Right lung (tissue), 2 donors: ENCODE measurements at regions not wholly inside any gene's neighbourhood (a gene's known extent, or its start where the extent isn't known, plus 50 kb on each side); places are given as distances from the start of the nearest gene placed in this dataset.
"Not testable (repeated sequence)": the region's sequence is repeated elsewhere in the genome, so short reads cannot be mapped to it uniquely, and the experiment has no call there.

Experiments
- DNase-seq, 2 donors: peaks; one replicate each; pipeline ENCODE4 v3.0.0-alpha.2; 2013

- DNase-seq: no peak
These were observed 118.1 kb downstream of the VEGFA start for GRCh38 chr6:43887906-43888683.

- no peak for DNase-seq
These were observed 117.4 kb downstream of the VEGFA start for GRCh38 chr6:43887340-43887858.

DNA sequence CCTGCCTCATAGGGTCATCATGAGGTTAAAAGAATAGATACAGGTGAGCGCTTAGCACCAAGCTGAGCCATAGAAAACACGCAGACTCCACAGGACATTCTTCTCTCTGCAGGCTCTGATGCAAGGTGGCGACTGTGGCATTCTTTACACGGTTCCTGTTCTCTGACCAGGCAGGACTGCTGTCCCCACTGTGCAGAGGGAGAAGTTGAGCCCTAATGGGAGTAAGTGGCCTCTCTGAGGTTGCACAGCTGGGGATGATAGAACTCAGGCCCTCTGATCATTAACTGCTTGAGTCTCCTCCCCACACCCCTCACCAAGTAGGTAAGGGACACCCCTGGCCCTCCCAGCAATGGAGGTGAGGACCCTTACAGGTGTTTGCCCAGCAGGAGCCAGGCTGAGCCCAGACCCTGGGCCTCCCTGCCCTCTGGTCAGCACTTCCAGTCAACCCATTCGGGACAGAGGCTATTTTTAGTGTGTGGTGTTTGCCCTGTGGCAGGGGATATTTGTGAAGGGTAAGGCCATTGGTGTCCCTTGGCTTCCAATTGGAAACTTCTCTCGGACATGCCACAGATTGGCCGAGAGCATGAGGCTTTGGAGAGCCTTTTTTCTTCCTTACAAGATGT is 116.8 kb downstream of the VEGFA start:
- DNase-seq: no peak

DNA sequence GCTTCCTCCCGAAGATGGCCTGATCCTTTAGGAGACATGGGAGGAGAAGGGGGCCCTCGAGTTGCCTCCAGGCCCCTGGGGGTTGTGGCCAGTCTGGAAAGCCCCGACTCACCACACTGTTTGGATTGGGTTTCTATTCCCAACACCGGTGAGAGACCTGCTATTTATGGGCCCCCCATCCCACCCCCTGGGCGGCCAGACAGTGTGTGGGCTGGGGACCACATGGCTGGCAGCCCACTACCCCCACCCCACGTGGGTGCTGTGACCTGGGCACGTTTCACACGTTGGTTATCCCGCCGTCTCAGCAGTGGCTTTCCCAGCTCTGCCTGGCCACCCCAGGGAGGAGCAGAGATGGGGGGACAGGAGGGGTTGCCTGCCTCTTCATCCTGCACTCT is 116.1 kb downstream of the VEGFA start:
- no peak for DNase-seq

DNA sequence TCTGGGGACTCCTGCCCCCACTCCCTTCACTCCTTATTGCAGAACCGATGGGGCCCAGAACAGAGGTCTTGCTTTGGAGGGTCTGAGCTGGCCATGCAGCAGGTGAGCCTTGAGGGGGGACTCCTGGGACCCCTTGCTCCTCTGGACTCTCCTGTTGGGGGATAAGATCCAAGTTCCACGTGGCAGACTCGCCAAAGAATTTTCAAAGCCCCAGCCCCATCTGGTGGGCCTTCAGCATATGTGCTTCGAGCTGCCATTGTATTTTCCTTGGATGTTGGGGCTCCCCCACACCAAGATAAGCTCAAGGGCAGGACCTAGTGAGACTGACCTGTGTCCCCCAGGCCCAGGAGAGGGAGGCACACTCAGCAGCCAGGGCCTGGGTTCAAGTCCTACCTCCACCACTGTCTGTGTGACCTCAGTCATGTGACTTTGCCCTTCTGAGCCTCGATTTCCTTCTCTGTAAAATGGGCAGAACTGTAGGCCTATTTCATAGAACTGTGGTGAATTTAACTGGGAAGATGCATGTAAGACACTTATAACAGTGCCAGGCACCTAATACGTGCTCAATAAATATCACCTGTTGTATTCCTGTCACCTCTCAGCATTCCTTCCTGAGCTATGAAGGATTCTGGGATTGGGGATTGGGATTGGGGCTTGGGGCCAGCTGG is 115.5 kb downstream of the VEGFA start:
- DNase-seq: no peak

DNA sequence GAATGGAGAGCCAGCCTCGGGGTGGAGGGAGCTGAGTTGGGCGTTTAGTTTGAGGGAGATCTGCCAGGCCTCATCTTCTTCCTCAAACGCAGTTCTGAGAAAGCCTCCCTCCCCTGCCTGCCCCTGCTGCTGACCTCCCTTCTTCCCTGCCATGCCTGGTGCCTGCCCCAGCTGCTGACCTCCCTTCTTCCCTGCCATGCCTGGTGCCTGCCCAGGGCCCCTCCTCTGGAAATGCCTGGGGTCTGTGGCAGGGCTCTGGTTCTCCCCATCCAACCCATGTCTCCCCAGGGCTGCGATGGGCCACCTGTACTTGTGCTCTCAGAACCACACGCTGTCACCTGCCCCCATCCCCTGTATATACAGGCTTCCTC is 114.6 kb downstream of the VEGFA start:
- no peak for DNase-seq

DNA sequence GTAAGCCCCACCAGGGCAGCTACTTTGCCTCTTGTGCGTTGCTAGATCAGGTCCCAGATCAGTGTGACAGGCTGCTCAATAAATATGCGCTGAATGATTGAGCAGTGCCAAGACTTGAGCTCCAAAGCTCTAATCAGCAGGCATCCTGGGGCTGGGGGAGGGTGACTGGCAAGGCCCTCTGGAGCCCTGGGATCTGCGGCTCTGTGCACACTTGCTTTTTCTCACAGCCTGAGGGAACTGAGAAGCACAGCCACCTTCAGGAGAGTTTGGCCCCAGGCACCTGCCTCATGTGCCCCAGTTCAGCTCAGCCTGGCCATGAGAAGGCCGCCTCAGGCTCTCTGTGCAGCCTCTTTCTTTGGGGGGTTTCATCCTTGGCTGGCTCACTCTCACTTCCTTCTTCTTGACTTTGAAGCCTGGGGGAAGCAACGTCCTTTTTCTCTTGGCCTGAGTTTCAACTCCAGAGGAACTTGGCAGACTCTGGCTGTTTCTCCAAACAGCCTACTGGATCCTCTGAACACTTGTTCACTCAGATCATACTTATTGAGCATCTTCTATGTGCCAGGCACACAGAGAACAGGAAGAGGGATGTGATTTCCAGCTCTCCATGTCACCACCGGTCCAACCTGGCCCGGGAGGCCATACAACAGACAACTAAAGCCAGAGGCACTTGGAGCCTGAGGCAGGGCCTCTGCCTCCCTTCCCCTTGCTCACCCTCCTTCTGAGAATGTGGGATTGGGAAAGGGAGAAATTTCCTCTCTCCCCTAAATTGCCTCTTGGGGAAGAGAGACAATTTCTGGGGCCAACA is 114.0 kb downstream of the VEGFA start:
- DNase-seq: peak; percentile 28 to 43

- not testable (repeated sequence) for DNase-seq
These were observed 112.9 kb downstream of the VEGFA start for GRCh38 chr6:43882690-43883448.

DNA sequence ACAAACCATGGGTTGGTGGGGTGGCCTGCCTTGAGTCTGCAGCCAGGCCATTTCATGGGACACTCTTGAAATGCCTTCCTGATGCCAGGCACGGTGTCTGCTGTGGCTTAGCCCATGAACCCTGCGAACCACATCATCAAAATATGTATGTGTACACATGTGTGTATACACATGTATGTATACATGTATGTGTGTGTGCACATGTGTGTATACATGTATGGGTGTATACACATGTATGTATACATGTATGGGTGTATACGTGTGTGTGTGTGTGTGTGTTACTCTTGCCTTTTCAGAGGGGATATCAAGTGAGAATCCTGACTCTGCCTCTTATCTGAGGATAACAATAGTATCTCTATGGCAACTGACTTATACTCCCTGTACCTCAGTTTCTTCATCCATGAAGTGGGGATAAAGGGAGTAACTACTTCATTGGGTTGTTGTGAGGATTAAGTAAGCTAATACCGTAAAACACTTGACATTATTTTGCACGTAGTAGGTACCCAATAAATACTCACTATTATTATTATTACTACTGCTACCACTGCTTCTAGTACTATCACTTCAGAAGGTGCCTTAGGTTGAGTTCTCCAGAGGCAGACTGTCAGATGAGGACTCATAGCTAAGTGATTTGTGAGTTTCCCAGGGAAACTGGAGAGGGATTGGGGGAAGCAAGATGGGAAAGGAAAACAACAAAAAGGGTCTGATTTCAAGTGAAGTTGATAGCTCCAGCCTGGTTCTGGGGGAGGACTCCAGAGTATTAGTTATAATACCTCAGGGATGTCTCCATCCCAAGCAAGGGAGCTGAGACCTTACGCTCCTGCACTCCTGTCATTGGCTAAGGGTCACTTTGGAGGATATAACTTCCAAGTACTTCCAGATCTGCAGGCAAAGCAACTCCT is 110.5 kb downstream of the VEGFA start:
- DNase-seq: no peak

- DNase-seq: no peak
These were observed 109.7 kb downstream of the VEGFA start for GRCh38 chr6:43879722-43880121.

- no peak for DNase-seq
These were observed 108.9 kb downstream of the VEGFA start for GRCh38 chr6:43878823-43879495.

GRCh38 chr6:43878127-43878634 is 108.2 kb downstream of the VEGFA start:
- DNase-seq: no peak

DNA sequence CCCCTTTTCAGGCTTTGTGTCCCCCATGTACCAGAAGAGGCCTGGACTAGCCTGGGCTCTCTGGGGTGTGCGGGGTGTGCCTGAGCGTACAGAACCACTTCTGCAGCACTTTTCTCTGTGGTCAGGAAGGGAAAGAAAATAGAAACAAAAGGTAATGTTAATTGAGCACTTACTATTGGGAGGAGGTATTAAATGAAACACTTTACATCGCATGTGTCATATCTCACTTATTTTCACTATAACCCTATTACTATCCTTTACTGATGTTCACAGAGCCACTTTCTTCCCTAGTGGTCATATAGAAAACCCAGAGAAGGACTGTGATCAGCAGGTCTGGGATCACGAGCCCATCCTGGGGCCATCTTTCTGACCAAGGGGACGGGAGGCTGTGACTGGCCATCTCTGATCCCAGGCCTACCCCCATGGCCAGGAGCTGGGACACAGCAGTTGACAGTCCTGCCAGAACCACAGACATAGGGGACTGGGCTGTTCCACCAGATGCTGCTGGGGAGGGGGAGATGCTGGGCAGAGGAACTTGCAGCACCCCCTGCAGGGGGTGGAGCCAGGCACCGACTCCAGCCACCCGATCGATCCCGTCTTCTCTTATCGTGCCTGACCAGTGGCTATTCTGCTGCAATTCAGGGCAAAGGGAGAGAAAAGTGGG is 107.6 kb downstream of the VEGFA start:
- DNase-seq: no peak

- DNase-seq: no peak
These were observed 107.0 kb downstream of the VEGFA start for GRCh38 chr6:43877036-43877435.

- no peak for DNase-seq
These were observed 106.6 kb downstream of the VEGFA start for GRCh38 chr6:43876602-43877001.

- DNase-seq: no peak
These were observed 106.0 kb downstream of the VEGFA start for GRCh38 chr6:43875849-43876572.

DNA sequence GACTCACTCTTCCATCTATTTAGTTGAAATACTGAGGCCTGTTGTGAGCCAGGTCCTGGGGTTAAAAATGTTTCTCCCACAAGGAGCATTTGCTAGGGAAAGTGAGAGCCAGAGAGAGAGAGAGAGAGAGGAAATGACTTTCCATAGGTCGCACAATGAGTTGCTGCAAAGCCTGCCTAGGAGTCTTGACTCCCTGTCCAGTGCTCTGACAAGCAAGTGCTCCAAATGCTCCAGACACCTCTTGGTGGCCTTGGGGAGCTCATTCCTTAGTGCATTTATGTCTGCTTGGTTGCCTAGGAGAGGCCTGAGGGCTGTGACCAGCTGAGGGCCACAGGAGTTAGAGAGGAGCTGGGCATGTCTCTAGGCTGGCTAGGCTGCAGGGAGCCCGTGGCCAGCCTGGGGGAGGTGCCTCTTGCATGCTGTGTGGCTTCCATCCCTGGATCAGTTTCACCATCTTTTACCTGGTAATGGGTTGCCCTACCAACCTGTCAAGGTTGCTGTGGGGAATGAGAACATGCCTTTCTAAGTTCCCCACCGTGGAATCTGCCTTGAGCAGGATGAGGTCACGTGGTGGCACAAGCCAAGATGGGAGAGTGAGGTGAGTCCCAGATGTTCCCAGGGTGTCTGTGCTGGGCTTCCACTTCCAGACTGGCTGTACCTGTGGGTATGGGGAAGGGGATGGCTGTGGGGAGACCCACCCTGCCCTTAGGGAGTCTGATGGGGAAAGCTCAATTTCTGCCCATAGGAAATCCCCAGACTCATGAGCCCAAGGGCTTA is 105.0 kb downstream of the VEGFA start:
- no peak for DNase-seq
